ENCODE measurements at regions not wholly inside any gene's neighbourhood (a gene's known extent, or its start where the extent isn't known, plus 50 kb on each side); places are given as distances from the start of the nearest gene placed in this dataset.
"Not testable (repeated sequence)": the region's sequence is repeated elsewhere in the genome, so short reads cannot be mapped to it uniquely, and the experiment has no call there.

- no peak for DNase-seq
- in situ Hi-C loops (cut with HindIII; ENCODE audit: low pct_ligation_motif_present, low pct_unique_long_range_greater_than_20kb, low sequenced_read_pairs), result no loop called here
Observed at GRCh38 chr7:24390376-24391157, 106.6 kb downstream of the NPY start.

DNA sequence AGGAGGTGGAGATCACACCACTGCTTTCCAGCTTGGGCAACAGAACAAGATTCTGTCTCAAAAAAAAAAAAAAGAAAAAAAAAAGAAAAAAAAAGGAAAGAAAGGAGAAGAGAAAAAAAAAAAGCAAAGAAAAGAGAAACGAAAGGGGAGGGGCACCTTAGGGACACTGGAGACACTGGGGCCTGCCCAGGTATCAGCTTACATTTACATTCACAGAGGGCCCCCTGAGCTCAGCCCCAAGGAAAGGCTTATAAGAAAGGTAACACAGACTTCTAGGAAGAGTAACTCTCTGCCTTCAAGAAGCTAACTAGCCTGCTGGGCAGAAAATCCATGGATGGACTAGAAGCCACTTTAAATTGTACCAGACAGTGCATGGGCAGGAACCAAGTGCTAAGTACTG, 108.8 kb downstream of the NPY start:
- no peak for DNase-seq
- in situ Hi-C loops (cut with HindIII; ENCODE audit: low pct_ligation_motif_present, low pct_unique_long_range_greater_than_20kb, low sequenced_read_pairs), result no loop called here

DNA sequence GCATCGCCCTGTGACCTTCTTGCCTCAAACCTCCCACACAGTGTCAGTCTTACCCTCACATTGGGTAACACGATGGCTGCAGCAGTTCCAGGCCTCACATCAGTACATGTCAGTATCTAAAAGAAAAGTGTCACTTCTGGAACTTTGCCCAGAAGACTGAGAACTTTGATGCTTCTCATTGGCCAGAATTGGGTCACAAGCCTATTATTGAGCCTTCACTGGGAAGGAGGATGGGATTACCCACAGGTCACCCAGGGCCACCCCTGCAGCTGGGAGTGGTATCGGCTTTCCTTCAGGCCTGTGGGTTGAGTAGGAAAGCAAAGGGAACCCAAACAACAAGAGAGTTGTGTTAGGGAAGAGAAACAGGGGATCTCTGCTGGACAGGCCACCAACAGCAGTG, 111.5 kb downstream of the NPY start:
- in situ Hi-C loops (cut with HindIII; ENCODE audit: low pct_ligation_motif_present, low pct_unique_long_range_greater_than_20kb, low sequenced_read_pairs), result no loop called here
- DNase-seq, result no peak

- in situ Hi-C loops (cut with HindIII; ENCODE audit: low pct_ligation_motif_present, low pct_unique_long_range_greater_than_20kb, low sequenced_read_pairs); DNase-seq: not testable (repeated sequence)
Observed at GRCh38 chr7:24396387-24396786, 112.4 kb downstream of the NPY start.

GRCh38 chr7:24401628-24402593, 117.9 kb downstream of the NPY start:
- in situ Hi-C loops (cut with HindIII; ENCODE audit: low pct_ligation_motif_present, low pct_unique_long_range_greater_than_20kb, low sequenced_read_pairs), result loop anchor here (25.0 kb wide), 1 partner anchor 260 kb away; no protein-coding TSS in a partner anchor
- peak; percentile 74 for DNase-seq

- in situ Hi-C loops (cut with HindIII; ENCODE audit: low pct_ligation_motif_present, low pct_unique_long_range_greater_than_20kb, low sequenced_read_pairs), result loop anchor here (25.0 kb wide), 1 partner anchor 260 kb away; no protein-coding TSS in a partner anchor
- DNase-seq, result no peak
Observed at GRCh38 chr7:24402655-24403054, 118.7 kb downstream of the NPY start.

- in situ Hi-C loops (cut with HindIII; ENCODE audit: low pct_ligation_motif_present, low pct_unique_long_range_greater_than_20kb, low sequenced_read_pairs), result loop anchor here (25.0 kb wide), 1 partner anchor 259 kb away; no protein-coding TSS in a partner anchor
- DNase-seq, result no peak
Observed at GRCh38 chr7:24403557-24403956, 119.6 kb downstream of the NPY start.

DNA sequence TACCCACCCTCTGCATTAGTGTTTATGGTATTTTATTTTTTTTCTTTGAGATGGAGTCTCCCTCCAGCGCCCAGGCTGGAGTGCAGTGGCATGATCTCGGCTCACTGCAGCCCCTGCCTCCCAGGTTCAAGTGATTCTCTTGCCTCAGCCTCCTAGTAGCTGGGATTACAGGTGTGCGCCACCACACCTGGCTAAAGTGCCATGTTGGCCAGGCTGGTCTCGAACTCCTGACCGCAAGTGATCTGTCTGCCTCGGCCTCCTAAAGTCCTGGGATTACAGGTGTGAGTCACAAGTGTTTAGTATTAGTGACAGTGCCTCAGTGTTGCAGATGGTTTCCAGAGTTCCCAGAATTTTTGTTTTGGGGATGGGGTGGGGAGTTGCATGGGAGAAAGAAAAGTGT, 120.3 kb downstream of the NPY start:
- in situ Hi-C loops (cut with HindIII; ENCODE audit: low pct_ligation_motif_present, low pct_unique_long_range_greater_than_20kb, low sequenced_read_pairs), result loop anchor here (25.0 kb wide), 1 partner anchor 258 kb away; no protein-coding TSS in a partner anchor
- no peak for DNase-seq

DNA sequence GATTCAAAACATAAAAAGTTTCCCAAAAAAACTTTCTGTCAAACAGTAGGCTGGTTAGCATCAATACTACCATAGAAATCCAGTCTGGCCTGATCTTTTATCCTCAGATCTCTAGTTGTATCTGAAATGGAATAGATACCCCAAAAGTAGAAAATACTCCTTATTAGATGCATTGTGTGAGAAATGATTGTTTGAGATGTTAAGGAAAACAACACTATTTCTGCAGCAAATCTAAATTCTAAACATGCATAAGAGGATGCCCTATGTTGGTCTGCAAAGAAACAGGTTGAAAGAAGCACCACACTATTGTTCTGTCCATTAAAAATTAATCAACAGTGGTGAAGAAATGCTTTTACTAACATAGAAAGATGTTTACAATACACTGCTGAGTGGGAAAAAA, 121.0 kb downstream of the NPY start:
- in situ Hi-C loops (cut with HindIII; ENCODE audit: low pct_ligation_motif_present, low pct_unique_long_range_greater_than_20kb, low sequenced_read_pairs), result loop anchor here (25.0 kb wide), 1 partner anchor 257 kb away; no protein-coding TSS in a partner anchor
- no peak for DNase-seq

GRCh38 chr7:24406053-24406788, 122.2 kb downstream of the NPY start:
- in situ Hi-C loops (cut with HindIII; ENCODE audit: low pct_ligation_motif_present, low pct_unique_long_range_greater_than_20kb, low sequenced_read_pairs), result loop anchor here (25.0 kb wide), 1 partner anchor 256 kb away; no protein-coding TSS in a partner anchor
- no peak for DNase-seq

- DNase-seq, result no peak
- in situ Hi-C loops (cut with HindIII; ENCODE audit: low pct_ligation_motif_present, low pct_unique_long_range_greater_than_20kb, low sequenced_read_pairs), result loop anchor here (25.0 kb wide), 1 partner anchor 255 kb away; no protein-coding TSS in a partner anchor
Observed at GRCh38 chr7:24406789-24407299, 122.9 kb downstream of the NPY start.

GRCh38 chr7:24407965-24408364, 124.0 kb downstream of the NPY start:
- in situ Hi-C loops (cut with HindIII; ENCODE audit: low pct_ligation_motif_present, low pct_unique_long_range_greater_than_20kb, low sequenced_read_pairs), result loop anchor here (25.0 kb wide), 1 partner anchor 254 kb away; no protein-coding TSS in a partner anchor
- DNase-seq, result no peak

- no peak for DNase-seq
- in situ Hi-C loops (cut with HindIII; ENCODE audit: low pct_ligation_motif_present, low pct_unique_long_range_greater_than_20kb, low sequenced_read_pairs), result loop anchor here (25.0 kb wide), 1 partner anchor 253 kb away; no protein-coding TSS in a partner anchor
Observed at GRCh38 chr7:24408798-24409430, 124.9 kb downstream of the NPY start.

DNA sequence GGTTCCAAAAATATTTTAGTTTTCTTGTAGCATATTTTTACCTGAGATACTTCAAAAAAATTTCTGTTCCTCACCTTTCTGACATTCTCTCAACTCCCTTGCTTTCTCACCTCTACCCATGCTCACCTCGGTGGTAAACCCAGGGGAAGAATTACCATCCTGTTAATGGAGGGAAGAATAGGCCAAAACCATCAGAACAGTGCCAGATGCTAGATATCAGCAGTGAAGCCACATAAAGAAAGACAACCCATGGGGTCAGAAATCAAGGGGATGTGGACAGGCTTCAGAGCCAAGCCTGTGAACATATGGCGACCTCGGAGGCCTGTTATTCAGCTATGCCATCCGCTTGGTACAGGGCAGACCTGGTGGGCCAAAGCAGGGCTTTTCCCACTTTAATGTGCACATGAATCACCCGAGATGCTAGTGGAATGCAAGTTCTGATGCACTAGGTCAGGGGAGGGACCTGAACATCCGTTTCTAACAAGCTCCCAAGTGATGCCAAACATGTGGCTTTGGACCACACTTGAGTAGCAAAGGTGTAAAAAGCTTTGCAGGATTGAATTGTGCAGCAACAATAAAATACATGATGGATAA, 125.5 kb downstream of the NPY start:
- in situ Hi-C loops (cut with HindIII; ENCODE audit: low pct_ligation_motif_present, low pct_unique_long_range_greater_than_20kb, low sequenced_read_pairs), result loop anchor here (25.0 kb wide), 1 partner anchor 253 kb away; no protein-coding TSS in a partner anchor
- DNase-seq, result no peak

DNA sequence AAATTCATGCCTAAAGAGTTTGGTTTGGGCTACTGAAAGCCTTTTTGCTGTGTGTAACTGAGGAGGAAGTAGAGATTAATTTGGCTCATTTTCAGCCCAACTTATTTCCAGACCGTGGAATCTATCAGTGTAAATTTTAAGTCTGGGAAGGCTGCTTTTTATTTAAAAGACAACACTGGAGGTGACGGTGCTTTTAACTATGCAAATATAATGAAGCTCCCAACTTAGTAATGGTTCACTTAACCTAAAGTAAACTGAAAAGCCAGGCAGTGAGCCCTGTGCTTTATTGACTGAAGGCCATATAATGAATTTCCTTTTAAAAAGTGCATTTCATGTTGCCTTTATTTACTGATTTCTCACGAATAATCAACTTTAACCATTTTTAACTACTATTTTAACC, 127.2 kb downstream of the NPY start:
- in situ Hi-C loops (cut with HindIII; ENCODE audit: low pct_ligation_motif_present, low pct_unique_long_range_greater_than_20kb, low sequenced_read_pairs), result loop anchor here (25.0 kb wide), 1 partner anchor 251 kb away; no protein-coding TSS in a partner anchor
- DNase-seq, result no peak

DNA sequence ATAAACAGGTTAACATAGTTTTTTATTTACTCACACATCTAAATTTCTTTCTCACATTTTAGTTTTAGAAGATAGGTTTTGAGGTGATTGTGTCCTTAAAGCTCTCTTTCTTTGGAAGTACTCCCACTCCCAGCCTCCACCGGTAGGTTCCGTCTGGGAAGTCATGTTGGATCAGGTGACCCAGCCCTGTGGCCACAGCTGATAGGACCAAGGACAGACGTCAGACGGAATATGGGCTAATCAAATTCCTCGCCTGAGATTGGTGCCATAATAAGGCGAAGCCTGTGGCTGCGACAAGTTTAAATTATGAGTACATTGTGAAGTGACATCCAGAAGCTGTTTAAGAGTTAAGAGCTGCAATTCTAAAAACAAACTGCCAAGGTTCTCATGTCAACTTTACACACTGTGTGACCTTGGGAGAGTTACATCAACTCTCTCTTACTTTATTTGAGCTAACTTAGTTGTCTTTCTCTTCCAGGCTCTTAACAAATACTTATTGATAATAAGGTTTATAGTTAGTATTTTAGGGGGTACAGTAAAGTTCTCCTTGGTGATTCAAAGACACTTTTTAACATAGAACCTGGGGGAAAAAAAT, 133.6 kb downstream of the NPY start:
- in situ Hi-C loops (cut with HindIII; ENCODE audit: low pct_ligation_motif_present, low pct_unique_long_range_greater_than_20kb, low sequenced_read_pairs), result loop anchor here (25.0 kb wide), 1 partner anchor 245 kb away; no protein-coding TSS in a partner anchor
- DNase-seq, result no peak

DNA sequence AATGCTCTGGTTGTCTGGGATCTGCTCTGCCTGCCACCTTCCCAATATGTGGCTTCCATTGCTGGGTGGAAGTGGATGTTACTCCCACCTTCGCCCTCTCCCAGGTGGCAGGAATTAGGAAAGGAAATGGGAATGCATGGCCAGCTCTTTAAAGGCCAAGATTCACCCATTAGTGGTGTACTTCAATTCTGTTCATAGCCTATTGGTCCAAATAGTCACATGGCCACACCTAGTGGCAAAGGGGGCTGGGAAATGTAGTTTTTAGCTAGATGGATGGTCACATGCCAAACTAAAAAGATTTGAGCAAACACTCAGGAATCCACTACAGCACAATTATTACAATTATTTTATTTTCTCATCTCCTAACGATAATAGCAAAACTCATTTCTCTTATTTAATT, 135.1 kb downstream of the NPY start:
- DNase-seq, result peak; percentile 22
- in situ Hi-C loops (cut with HindIII; ENCODE audit: low pct_ligation_motif_present, low pct_unique_long_range_greater_than_20kb, low sequenced_read_pairs), result loop anchor here (25.0 kb wide), 1 partner anchor 243 kb away; no protein-coding TSS in a partner anchor

Data from ACHN (cell line).